HepG2 (cell line): ENCODE measurements at regions not wholly inside any gene's neighbourhood (a gene's known extent, or its start where the extent isn't known, plus 50 kb on each side); places are given as distances from the start of the nearest gene placed in this dataset.

Experiments used
- ATAC-seq: fragments of 200-7000 bp; cut with Tn5 transposase; 3 replicates; pipeline ENCODE4 v1.9.1; 2020; ENCODE audit warnings: mild to moderate bottlenecking, moderate library complexity
- BruUV-seq: library from RNA; stranded (reverse); fragments of 400-500 nt; replicated peaks from 2 replicates; lab custom pipeline; 2021; lab: Mats Ljungman, UMichigan
- CTCF ChIA-PET: fragments of 300-600 bp; formaldehyde crosslinking; extraction: SDS; loops from one replicate; lab custom pipeline; 2021; ENCODE audit warnings: low total read pairs, inconsistent platforms, low intra/inter-chr PET ratio; lab: Yijun Ruan, JAX
- POLR2A ChIA-PET: fragments of 350-600 bp; sonication (Branson Sonifier 250); formaldehyde crosslinking; loops from one replicate; lab custom pipeline; 2020; ENCODE audit warnings: antibody characterized with exemption, inconsistent platforms; lab: Yijun Ruan, JAX
- DNase-seq: peaks from one replicate; pipeline ENCODE4 v3.0.0-alpha.2; 2015; ENCODE audit warnings: low spot score
- FAIRE-seq: peaks from 3 replicates; lab custom pipeline; 2011; peaks lifted over from hg19 to GRCh38; lab: Jason Lieb, UNC
- H2AFZ ChIP-seq: one replicate; pipeline ENCODE4 v1.6.1; 2011; ENCODE audit warnings: low read length, inconsistent platforms
- H3K27ac ChIP-seq: fragments of 300-600 bp; 3 replicates; pipeline ENCODE4 v1.8.0; 2011; ENCODE audit warnings: mixed run types, mild to moderate bottlenecking, mixed read lengths, low read length, inconsistent platforms; ENCODE audit not compliant: insufficient read depth; ENCODE audit errors: extremely low read length
- H3K27me3 ChIP-seq, 2 experiments: fragments of 200-600 bp in 1 of 2; 2 replicates in 1 of 2; 3 replicates in 1 of 2; pipeline versions ENCODE4 v1.6.0 to v1.8.0; 2011; ENCODE audit warnings: low read length in 2 of 2, mild to moderate bottlenecking in 2 of 2, moderate library complexity in 2 of 2, inconsistent platforms in 1 of 2; ENCODE audit not compliant: insufficient read depth in 2 of 2, control insufficient read depth in 1 of 2
- H3K36me3 ChIP-seq, 2 experiments: fragments of 200-600 bp in 1 of 2; replicated peaks in 1 of 2; 2 replicates in 1 of 2; 3 replicates in 1 of 2; pipeline versions ENCODE4 v1.5.1 to v1.8.0; 2011; ENCODE audit warnings: low read length in 2 of 2, inconsistent platforms in 1 of 2; ENCODE audit not compliant: insufficient read depth in 2 of 2, control insufficient read depth in 1 of 2
- H3K4me1 ChIP-seq: 2 replicates; pipeline ENCODE4 v1.5.1; 2012; ENCODE audit warnings: low read length, inconsistent platforms; ENCODE audit not compliant: insufficient read depth
- H3K4me2 ChIP-seq: 2 replicates; pipeline ENCODE4 v1.6.0; 2011; ENCODE audit warnings: low read depth, low read length, inconsistent platforms
- H3K4me3 ChIP-seq, 3 experiments: fragments of 200-600 bp in 1 of 3; sonication (generic), shearing (Covaris generic) in 1 of 3; replicated peaks in 1 of 3; 2 replicates each; pipeline ENCODE4 v1.5.1; 2011 to 2016; ENCODE audit warnings: low read length in 3 of 3, inconsistent platforms in 2 of 3, low read depth in 2 of 3, mild to moderate bottlenecking in 2 of 3, control low read depth in 1 of 3, mixed read lengths in 1 of 3; ENCODE audit not compliant: insufficient read depth in 1 of 3
- H3K79me2 ChIP-seq: one replicate; pipeline ENCODE4 v1.6.1; 2011; ENCODE audit warnings: low read length, inconsistent platforms; ENCODE audit not compliant: insufficient read depth
- H3K9ac ChIP-seq: 2 replicates; pipeline ENCODE4 v1.6.0; 2011; ENCODE audit warnings: mild to moderate bottlenecking, low read depth, low read length, inconsistent platforms; ENCODE audit not compliant: insufficient read depth
- H3K9me3 ChIP-seq: 2 replicates; pipeline ENCODE4 v1.5.1; 2012; ENCODE audit warnings: mild to moderate bottlenecking, low read length
- H4K20me1 ChIP-seq: 2 replicates; pipeline ENCODE4 v1.6.0; 2011; ENCODE audit warnings: inconsistent platforms, mild to moderate bottlenecking, low read length, moderate library complexity; ENCODE audit not compliant: insufficient read depth
- AGO1 ChIP-seq: fragments of 200-400 bp; formaldehyde crosslinking; IDR thresholded peaks from 2 replicates; pipeline ENCODE4 v1.6.1; 2017; ENCODE audit warnings: mild to moderate bottlenecking, low read depth, low read length, moderate library complexity; ENCODE audit not compliant: poor library complexity, severe bottlenecking
- FOXK1 ChIP-seq: sonication (generic); formaldehyde crosslinking; IDR thresholded peaks from 2 replicates; pipeline ENCODE4 v1.4.0; 2020; ENCODE audit warnings: low read depth, missing genetic modification reagents, borderline replicate concordance
- ISX ChIP-seq: sonication (generic); formaldehyde crosslinking; conservative IDR thresholded peaks from 2 replicates; pipeline ENCODE4 v1.5.0; 2020; ENCODE audit warnings: missing genetic modification reagents
- KLF16 ChIP-seq, 2 experiments: sonication (generic) in 1 of 2; formaldehyde crosslinking in 1 of 2; IDR thresholded peaks; 2 replicates each; pipeline versions ENCODE4 v1.6.1 to v1.8.0; 2016 to 2023; ENCODE audit warnings: missing genetic modification reagents in 2 of 2, missing compliant biosample characterization in 1 of 2
- NR3C1 ChIP-seq: sonication (generic); formaldehyde crosslinking; IDR thresholded peaks from 2 replicates; pipeline ENCODE4 v1.4.0; 2020; ENCODE audit warnings: missing genetic modification reagents
- POLR2AphosphoS5 ChIP-seq: IDR thresholded peaks from 2 replicates; pipeline ENCODE4 v1.6.1; 2012; ENCODE audit warnings: low read depth, low read length
- RXRB ChIP-seq: IDR thresholded peaks from 2 replicates; pipeline ENCODE4 v1.6.1; 2016; ENCODE audit warnings: borderline replicate concordance, missing genetic modification reagents, missing compliant biosample characterization
- SMARCE1 ChIP-seq: fragments of 450-650 bp; IDR thresholded peaks from 2 replicates; pipeline ENCODE4 v1.6.1; 2017; ENCODE audit warnings: borderline replicate concordance
- TOE1 ChIP-seq: sonication (generic); formaldehyde crosslinking; IDR thresholded peaks from 2 replicates; pipeline ENCODE4 v1.4.0; 2020; ENCODE audit warnings: mild to moderate bottlenecking, missing genetic modification reagents
- ZFAT ChIP-seq: sonication (generic); formaldehyde crosslinking; conservative IDR thresholded peaks from 2 replicates; pipeline ENCODE4 v1.8.1; 2023; ENCODE audit warnings: missing genetic modification reagents, inconsistent platforms
- ZNF274 ChIP-seq: sonication (generic); formaldehyde crosslinking; IDR thresholded peaks from 2 replicates; pipeline ENCODE4 v1.5.1; 2020; ENCODE audit warnings: mild to moderate bottlenecking, missing genetic modification reagents
- ZNF317 ChIP-seq: sonication (generic); formaldehyde crosslinking; IDR thresholded peaks from 2 replicates; pipeline ENCODE4 v1.5.0; 2020; ENCODE audit warnings: mild to moderate bottlenecking, missing genetic modification reagents
- ZNF33A ChIP-seq: sonication (generic); formaldehyde crosslinking; IDR thresholded peaks from 2 replicates; pipeline ENCODE4 v1.5.1; 2020; ENCODE audit warnings: missing genetic modification reagents, mild to moderate bottlenecking, moderate library complexity, borderline replicate concordance
- ZNF460 ChIP-seq: sonication (generic); formaldehyde crosslinking; IDR thresholded peaks from 2 replicates; pipeline ENCODE4 v1.5.1; 2020; ENCODE audit warnings: missing genetic modification reagents, mild to moderate bottlenecking, borderline replicate concordance
- ZNF484 ChIP-seq: sonication (generic); formaldehyde crosslinking; IDR thresholded peaks from 2 replicates; pipeline ENCODE4 v1.5.1; 2020; ENCODE audit warnings: mild to moderate bottlenecking, low read depth, missing genetic modification reagents, borderline replicate concordance
- ZNF879 ChIP-seq: sonication (generic); formaldehyde crosslinking; IDR thresholded peaks from 2 replicates; pipeline ENCODE4 v1.8.1; 2023; ENCODE audit warnings: missing genetic modification reagents
- ZSCAN20 ChIP-seq: sonication (generic); formaldehyde crosslinking; IDR thresholded peaks from 2 replicates; pipeline ENCODE4 v1.4.0; 2020; ENCODE audit warnings: missing genetic modification reagents, mild to moderate bottlenecking, borderline replicate concordance
- WGBS: methylation state at CpG from one replicate; pipeline ENCODE4 v1.1.6; 2017; ENCODE audit warnings: low lambda C conversion rate; 5-methylcytosine and 5-hydroxymethylcytosine counted together
- in situ Hi-C: cut with HindIII; loops from 2 replicates; pipeline ENCODE4 v1.10.0; 2017; ENCODE audit warnings: low pct_unique_long_range_greater_than_20kb; ENCODE audit not compliant: extremely low pct_ligation_motif_present
- intact Hi-C: fragments of 100-400 bp; cut with micrococcal nuclease; formaldehyde crosslinking; loops from one replicate; pipeline ENCODE4 v1.10.0; 2022; ENCODE audit not compliant: unreplicated experiment

DNA sequence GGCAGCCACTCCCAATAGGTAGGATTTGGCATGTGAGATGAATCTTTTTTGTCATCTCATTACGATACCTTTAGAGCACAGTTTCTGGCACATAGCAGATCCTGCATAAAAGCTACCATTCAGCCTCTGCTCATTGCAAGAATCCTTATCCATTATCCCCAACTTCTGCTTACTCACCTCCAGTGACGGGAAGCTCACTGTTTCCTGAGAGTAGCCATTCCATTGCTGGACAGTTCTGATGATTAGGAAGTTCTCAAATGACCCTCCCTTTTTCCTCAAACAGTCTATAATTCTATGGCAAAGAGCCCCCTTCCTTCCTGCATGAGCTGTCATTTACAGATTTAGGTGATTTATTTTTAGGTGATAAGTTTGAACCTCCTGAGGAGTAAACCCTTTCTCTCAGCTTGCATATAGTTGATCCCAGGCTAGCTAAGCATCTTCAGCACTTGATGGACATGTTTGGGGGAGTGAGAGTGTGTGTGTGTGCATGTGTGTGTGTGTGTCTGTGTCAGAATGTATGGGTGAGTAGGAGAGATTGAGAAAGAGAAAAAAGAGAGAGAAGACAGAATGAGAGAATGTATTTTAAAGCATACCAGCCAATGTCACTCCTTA lies 109.7 kb downstream of the LSM3 start:
- Histone ChIP-seq H3K4me1 (peaks cover 19% of the 10 kb centered on the region), H3K27ac (no peak overlapping the region), H3K36me3 (no peaks in the 10 kb centered on the region), H3K4me2 (no peak overlapping the region), H3K79me2 (no peaks in the 10 kb centered on the region), H3K27me3 (peaks cover 6 to 39% of the 10 kb centered on the region in 2 experiments; a peak in 4 of 5 replicates), H2AFZ (no peak overlapping the region), H3K9me3 (no peaks in the 10 kb centered on the region), H3K9ac (no peak overlapping the region), H4K20me1 (no peaks in the 10 kb centered on the region), H3K4me3 (no peak overlapping the region)
- TF ChIP-seq KLF16 (CRISPR knock-in tag; IDR thresholded peaks at IDR 0.05) (no peak), ZSCAN20 (CRISPR knock-in tag) (no peak)
- intact Hi-C loops, result no loop called here
- ChIA-PET CTCF (no interaction called here), POLR2A (no interaction called here)
- DNase-seq (no peak), FAIRE-seq (no peak), ATAC-seq (no peak)
- 54% methylated on average over 2 of the region's 2 CpGs for WGBS
- in situ Hi-C loops, result loop anchor here (5.0 kb wide), 1 partner anchor 84 kb away; no protein-coding TSS in a partner anchor
- BruUV-seq, result no TSS peak

DNA sequence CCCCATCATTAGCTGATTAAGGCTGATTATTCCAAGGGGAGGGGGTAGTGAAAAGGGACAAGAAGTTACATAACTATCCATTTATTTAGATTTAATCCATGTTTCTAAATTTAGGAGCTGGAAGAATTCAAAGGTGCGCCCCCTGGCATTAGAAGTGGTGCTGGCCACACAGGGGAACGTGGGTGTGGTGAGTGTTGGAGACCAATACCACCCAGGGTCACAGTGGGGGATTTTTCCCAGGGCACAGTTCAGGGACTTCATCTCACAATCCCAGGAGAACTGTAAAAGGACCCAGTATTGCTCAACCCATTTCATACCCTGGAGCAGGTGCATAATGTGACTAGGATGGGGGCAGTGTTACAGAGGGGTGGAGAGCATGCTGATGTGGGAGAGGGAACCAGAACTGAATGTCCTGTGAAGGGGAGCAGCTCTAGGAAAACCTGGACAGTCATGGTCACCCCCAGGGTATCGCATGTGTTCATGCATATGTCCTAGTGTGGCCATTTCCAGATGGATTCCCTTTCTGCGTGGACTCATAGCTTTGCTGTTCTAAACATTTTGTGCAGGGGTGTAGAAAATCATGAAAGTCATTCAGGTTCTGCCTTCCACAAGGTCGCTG lies 110.3 kb downstream of the LSM3 start:
- H3K27me3 ChIP-seq, result peaks cover 5 to 33% of the 10 kb centered on the region in 2 experiments; a peak in 4 of 5 replicates
- no TSS peak for BruUV-seq
- H3K36me3 ChIP-seq, result no peaks in the 10 kb centered on the region
- no peak overlapping the region for H2AFZ ChIP-seq
- in situ Hi-C loops, result loop anchor here (5.0 kb wide), 1 partner anchor 83 kb away; no protein-coding TSS in a partner anchor
- H3K9me3 ChIP-seq, result no peaks in the 10 kb centered on the region
- CTCF ChIA-PET, result no interaction called here
- no peak overlapping the region for H3K4me2 ChIP-seq
- H4K20me1 ChIP-seq, result no peaks in the 10 kb centered on the region
- FAIRE-seq (no peak), ATAC-seq (no peak), DNase-seq (no peak)
- H3K9ac ChIP-seq, result no peak overlapping the region
- POLR2A ChIA-PET, result no interaction called here
- no peaks in the 10 kb centered on the region for H3K79me2 ChIP-seq
- no peak overlapping the region for H3K4me3 ChIP-seq
- intact Hi-C loops, result no loop called here
- WGBS, result 41% methylated on average over 4 of the region's 5 CpGs
- peaks cover 19% of the 10 kb centered on the region for H3K4me1 ChIP-seq
- no peak overlapping the region for H3K27ac ChIP-seq
- TF ChIP-seq TOE1 (CRISPR knock-in tag), result no peak
- TF ChIP-seq ZNF33A (CRISPR knock-in tag), result no peak
- no peak for TF ChIP-seq POLR2AphosphoS5
- no peak for TF ChIP-seq ZNF317 (CRISPR knock-in tag)
- TF ChIP-seq ZNF484 (CRISPR knock-in tag), result no peak
- no peak for TF ChIP-seq RXRB (CRISPR knock-in tag)
- TF ChIP-seq ZNF879 (CRISPR knock-in tag), result no peak
- no peak for TF ChIP-seq ZNF274 (CRISPR knock-in tag)
- TF ChIP-seq ZFAT (CRISPR knock-in tag), result no peak
- TF ChIP-seq SMARCE1, result no peak
- no peak for TF ChIP-seq FOXK1 (CRISPR knock-in tag)
- no peak for TF ChIP-seq ISX (CRISPR knock-in tag)
- TF ChIP-seq NR3C1 (CRISPR knock-in tag), result no peak
- no peak for TF ChIP-seq ZNF460 (CRISPR knock-in tag)
- TF ChIP-seq AGO1, result no peak
